ENCODE measurements at regions not wholly inside any gene's neighbourhood (a gene's known extent, or its start where the extent isn't known, plus 50 kb on each side); places are given as distances from the start of the nearest gene placed in this dataset.

GRCh38 chr2:138336146-138336545 is 165.4 kb upstream of the SPOPL start:
- no peak for TF ChIP-seq CTCF (IDR thresholded peaks at IDR 0.05; ENCODE audit: insufficient read depth, low read length, severe bottlenecking)
- H3K27me3 ChIP-seq (ENCODE audit: control insufficient read depth, insufficient read depth, low read length): no peaks in the 10 kb centered on the region
- FAIRE-seq (no peak), DNase-seq (ENCODE audit: low read depth) (no peak)
- no peaks in the 10 kb centered on the region for H3K36me3 ChIP-seq (ENCODE audit: control insufficient read depth, insufficient read depth, low read length)
- no peak overlapping the region for H3K4me3 ChIP-seq (ENCODE audit: low read depth, low read length)

- TF ChIP-seq CTCF (IDR thresholded peaks at IDR 0.05; ENCODE audit: insufficient read depth, low read length, severe bottlenecking): no peak
- DNase-seq (ENCODE audit: low read depth) (no peak), FAIRE-seq (no peak)
- H3K36me3 ChIP-seq (ENCODE audit: control insufficient read depth, insufficient read depth, low read length): no peaks in the 10 kb centered on the region
- no peaks in the 10 kb centered on the region for H3K27me3 ChIP-seq (ENCODE audit: control insufficient read depth, insufficient read depth, low read length)
- no peak overlapping the region for H3K4me3 ChIP-seq (ENCODE audit: low read depth, low read length)
These were observed 146.3 kb upstream of the SPOPL start for GRCh38 chr2:138355244-138355643.

- no peaks in the 10 kb centered on the region for H3K36me3 ChIP-seq (ENCODE audit: control insufficient read depth, insufficient read depth, low read length)
- DNase-seq (ENCODE audit: low read depth) (peak; percentile 57), FAIRE-seq (no peak)
- no peaks in the 10 kb centered on the region for H3K27me3 ChIP-seq (ENCODE audit: control insufficient read depth, insufficient read depth, low read length)
- H3K4me3 ChIP-seq (ENCODE audit: low read depth, low read length): no peak overlapping the region
- no peak for TF ChIP-seq CTCF (IDR thresholded peaks at IDR 0.05; ENCODE audit: insufficient read depth, low read length, severe bottlenecking)
These were observed 145.4 kb upstream of the SPOPL start for GRCh38 chr2:138356178-138356577.

- H3K4me3 ChIP-seq (ENCODE audit: low read depth, low read length): no peak overlapping the region
- no peak for FAIRE-seq
- no peaks in the 10 kb centered on the region for H3K27me3 ChIP-seq (ENCODE audit: control insufficient read depth, insufficient read depth, low read length)
- H3K36me3 ChIP-seq (ENCODE audit: control insufficient read depth, insufficient read depth, low read length): no peaks in the 10 kb centered on the region
- no peak for TF ChIP-seq CTCF (IDR thresholded peaks at IDR 0.05; ENCODE audit: insufficient read depth, low read length, severe bottlenecking)
- DNase-seq (ENCODE audit: low read depth): no peak
These were observed 142.0 kb upstream of the SPOPL start for GRCh38 chr2:138359532-138359931.

- Histone ChIP-seq H3K36me3 (ENCODE audit: control insufficient read depth, insufficient read depth, low read length) (no peaks in the 10 kb centered on the region), H3K4me3 (ENCODE audit: low read depth, low read length) (no peak overlapping the region), H3K27me3 (ENCODE audit: control insufficient read depth, insufficient read depth, low read length) (no peaks in the 10 kb centered on the region)
- DNase-seq (ENCODE audit: low read depth): peak; percentile 59
- no peak for TF ChIP-seq CTCF (IDR thresholded peaks at IDR 0.05; ENCODE audit: insufficient read depth, low read length, severe bottlenecking)
- FAIRE-seq: no peak
These were observed 136.9 kb upstream of the SPOPL start for GRCh38 chr2:138364554-138365162.

- no peaks in the 10 kb centered on the region for H3K27me3 ChIP-seq (ENCODE audit: control insufficient read depth, insufficient read depth, low read length)
- no peak overlapping the region for H3K4me3 ChIP-seq (ENCODE audit: low read depth, low read length)
- DNase-seq (ENCODE audit: low read depth): no peak
- no peaks in the 10 kb centered on the region for H3K36me3 ChIP-seq (ENCODE audit: control insufficient read depth, insufficient read depth, low read length)
- no peak for TF ChIP-seq CTCF (IDR thresholded peaks at IDR 0.05; ENCODE audit: insufficient read depth, low read length, severe bottlenecking)
- FAIRE-seq: no peak
These were observed 136.0 kb upstream of the SPOPL start for GRCh38 chr2:138365581-138365980.

Measured in bronchial epithelial cell (primary cell).